Activated B cell treated with CpG ODN at 0.5 μM for 24 hours (primary cell): ENCODE measurements at regions not wholly inside any gene's neighbourhood (a gene's known extent, or its start where the extent isn't known, plus 50 kb on each side); places are given as distances from the start of the nearest gene placed in this dataset.

ENCODE experiments used
- ATAC-seq: fragments of 200-7000 bp; cut with Tn5 transposase; one replicate; pipeline ENCODE4 v1.10.0; 2021; ENCODE audit warnings: low read depth, mild to moderate bottlenecking, moderate library complexity
- CTCF ChIA-PET: fragments of 350-600 bp; sonication (Branson Sonifier 250); formaldehyde crosslinking; loops from one replicate; lab custom pipeline; 2021; ENCODE audit warnings: antibody characterized with exemption; lab: Charles Lee
- POLR2A ChIA-PET: fragments of 350-600 bp; sonication (Branson Sonifier 250); formaldehyde crosslinking; loops from one replicate; lab custom pipeline; 2021; ENCODE audit warnings: antibody characterized with exemption; lab: Charles Lee
- DNase-seq: peaks from one replicate; pipeline ENCODE4 v3.0.0; 2022
- H3K27ac Mint-ChIP-seq: one replicate; pipeline ENCODE4 v1.8.0; 2020; ENCODE audit warnings: mixed read lengths
- H3K27me3 Mint-ChIP-seq: one replicate; pipeline ENCODE4 v1.8.0; 2021; ENCODE audit warnings: mixed read lengths
- H3K36me3 Mint-ChIP-seq: one replicate; pipeline ENCODE4 v1.8.0; 2021; ENCODE audit warnings: low read depth, mixed read lengths
- H3K4me1 Mint-ChIP-seq: one replicate; pipeline ENCODE4 v1.8.0; 2021; ENCODE audit warnings: mixed read lengths
- H3K4me3 Mint-ChIP-seq: one replicate; pipeline ENCODE4 v1.8.0; 2020; ENCODE audit warnings: mild to moderate bottlenecking, mixed read lengths
- H3K9me3 Mint-ChIP-seq: one replicate; pipeline ENCODE4 v1.8.0; 2020; ENCODE audit warnings: mixed read lengths
- CTCF ChIP-seq: fragments of 200-600 bp; IDR thresholded peaks from one replicate; pipeline ENCODE4 v1.8.0; 2022; ENCODE audit warnings: antibody characterized with exemption, mild to moderate bottlenecking
- intact Hi-C: fragments of 100-400 bp; cut with micrococcal nuclease; formaldehyde crosslinking; loops from one replicate; pipeline ENCODE4 v1.15.1; 2024

GRCh38 chrX:43373032-43373431, 283.1 kb upstream of the MAOA start:
- intact Hi-C loops, result no loop called here
- DNase-seq (no peak), ATAC-seq (no peak)
- Mint-ChIP-seq H3K36me3 (no peaks in the 10 kb centered on the region), H3K4me3 (no peak overlapping the region), H3K4me1 (no peaks in the 10 kb centered on the region), H3K27ac (no peak overlapping the region), H3K9me3 (peaks cover 7% of the 10 kb centered on the region), H3K27me3 (no peaks in the 10 kb centered on the region)
- CTCF ChIA-PET, result no interaction called here
- POLR2A ChIA-PET, result no interaction called here
- TF ChIP-seq CTCF, result no peak

GRCh38 chrX:43375136-43375535, 281.0 kb upstream of the MAOA start:
- no peak for TF ChIP-seq CTCF
- no peaks in the 10 kb centered on the region for H3K36me3 Mint-ChIP-seq
- POLR2A ChIA-PET, result no interaction called here
- H3K4me1 Mint-ChIP-seq, result no peaks in the 10 kb centered on the region
- no peak for ATAC-seq
- peaks cover 7% of the 10 kb centered on the region for H3K9me3 Mint-ChIP-seq
- H3K4me3 Mint-ChIP-seq, result no peak overlapping the region
- no peak for DNase-seq
- CTCF ChIA-PET, result no interaction called here
- H3K27ac Mint-ChIP-seq, result no peak overlapping the region
- intact Hi-C loops, result no loop called here
- H3K27me3 Mint-ChIP-seq, result no peaks in the 10 kb centered on the region

GRCh38 chrX:43380704-43381103, 275.4 kb upstream of the MAOA start:
- H3K27me3 Mint-ChIP-seq, result no peaks in the 10 kb centered on the region
- no peaks in the 10 kb centered on the region for H3K36me3 Mint-ChIP-seq
- H3K4me3 Mint-ChIP-seq, result no peak overlapping the region
- ChIA-PET POLR2A (no interaction called here), CTCF (no interaction called here)
- DNase-seq, result no peak
- no peaks in the 10 kb centered on the region for H3K4me1 Mint-ChIP-seq
- no peaks in the 10 kb centered on the region for H3K9me3 Mint-ChIP-seq
- no peak overlapping the region for H3K27ac Mint-ChIP-seq
- ATAC-seq, result no peak
- TF ChIP-seq CTCF, result no peak
- intact Hi-C loops, result no loop called here

GRCh38 chrX:43386875-43387274, 269.2 kb upstream of the MAOA start:
- no peaks in the 10 kb centered on the region for H3K36me3 Mint-ChIP-seq
- no peaks in the 10 kb centered on the region for H3K4me1 Mint-ChIP-seq
- H3K9me3 Mint-ChIP-seq, result no peaks in the 10 kb centered on the region
- DNase-seq, result no peak
- H3K4me3 Mint-ChIP-seq, result no peak overlapping the region
- TF ChIP-seq CTCF, result no peak
- no peaks in the 10 kb centered on the region for H3K27me3 Mint-ChIP-seq
- intact Hi-C loops, result no loop called here
- ATAC-seq, result no peak
- CTCF ChIA-PET, result no interaction called here
- H3K27ac Mint-ChIP-seq, result no peak overlapping the region
- POLR2A ChIA-PET, result no interaction called here

GRCh38 chrX:43405191-43405590, 250.9 kb upstream of the MAOA start:
- Mint-ChIP-seq H3K4me1 (no peaks in the 10 kb centered on the region), H3K9me3 (no peaks in the 10 kb centered on the region), H3K4me3 (no peak overlapping the region), H3K27me3 (no peaks in the 10 kb centered on the region), H3K36me3 (no peaks in the 10 kb centered on the region), H3K27ac (no peak overlapping the region)
- ATAC-seq (no peak), DNase-seq (no peak)
- CTCF ChIA-PET, result no interaction called here
- no peak for TF ChIP-seq CTCF
- POLR2A ChIA-PET, result no interaction called here
- intact Hi-C loops, result no loop called here
